SH-SY5Y (cell line): ENCODE measurements at regions not wholly inside any gene's neighbourhood (a gene's known extent, or its start where the extent isn't known, plus 50 kb on each side); places are given as distances from the start of the nearest gene placed in this dataset.

Source experiments
- GATA2 ChIP-seq: IDR thresholded peaks from 2 replicates; pipeline ENCODE4 v1.6.1; 2011; ENCODE audit warnings: mild to moderate bottlenecking, low read depth, low read length
- GATA3 ChIP-seq: IDR thresholded peaks from 2 replicates; pipeline ENCODE4 v1.6.1; 2011; ENCODE audit warnings: low read depth, mild to moderate bottlenecking, low read length, moderate library complexity

DNA sequence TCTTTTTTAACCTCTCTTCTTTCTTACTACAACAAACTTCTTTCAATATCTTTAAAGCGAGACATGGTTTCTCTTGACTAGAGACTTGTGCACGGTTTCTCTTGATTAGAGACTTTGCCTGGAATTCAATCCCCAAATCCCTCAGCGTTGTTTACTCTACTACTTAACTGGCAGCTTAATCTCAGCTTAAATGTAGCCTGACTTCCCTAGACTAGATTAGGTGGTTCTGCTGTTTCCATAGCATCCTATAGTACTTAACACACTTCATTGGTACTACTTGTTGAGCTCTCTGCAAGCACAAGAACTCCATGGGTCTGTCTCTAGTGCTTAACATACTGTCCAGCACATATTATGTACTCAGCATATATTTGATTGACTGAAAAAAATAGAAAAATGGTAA lies 168.2 kb upstream of the GPR149 start:
- TF ChIP-seq GATA2 (no peak), GATA3 (no peak)
